Activated CD8-positive, alpha-beta memory T cell treated with anti-CD3 and anti-CD28 coated beads, Interleukin-2, amount 10 ng/mL, durations not matched to agents 7 days and 5 days (primary cell): ENCODE measurements at regions not wholly inside any gene's neighbourhood (a gene's known extent, or its start where the extent isn't known, plus 50 kb on each side); places are given as distances from the start of the nearest gene placed in this dataset.
"Not testable (repeated sequence)": the region's sequence is repeated elsewhere in the genome, so short reads cannot be mapped to it uniquely, and the experiment has no call there.

Experiments used
- ATAC-seq: fragments of 150-1000 bp; cut with Tn5 transposase; one replicate; pipeline ENCODE4 v1.10.0; 2021; ENCODE audit warnings: moderate library complexity
- CTCF ChIA-PET: fragments of 350-600 bp; sonication (Branson Sonifier 250); formaldehyde crosslinking; loops from one replicate; lab custom pipeline; 2021; ENCODE audit warnings: antibody characterized with exemption; lab: Charles Lee
- DNase-seq: peaks from one replicate; pipeline ENCODE4 v3.0.0-alpha.2; 2020
- H3K27ac Mint-ChIP-seq: one replicate; pipeline ENCODE4 v1.8.0; 2021; ENCODE audit warnings: mild to moderate bottlenecking, mixed read lengths
- H3K27me3 Mint-ChIP-seq: one replicate; pipeline ENCODE4 v1.8.0; 2021; ENCODE audit warnings: mixed read lengths
- H3K36me3 Mint-ChIP-seq: one replicate; pipeline ENCODE4 v1.8.0; 2021; ENCODE audit warnings: mild to moderate bottlenecking, mixed read lengths
- H3K4me1 Mint-ChIP-seq: one replicate; pipeline ENCODE4 v1.8.0; 2021; ENCODE audit warnings: mixed read lengths
- H3K4me3 Mint-ChIP-seq: one replicate; pipeline ENCODE4 v1.8.0; 2021; ENCODE audit warnings: mild to moderate bottlenecking, moderate library complexity, mixed read lengths
- H3K9me3 Mint-ChIP-seq: one replicate; pipeline ENCODE4 v1.8.0; 2022; ENCODE audit warnings: low read depth, mixed read lengths

DNA sequence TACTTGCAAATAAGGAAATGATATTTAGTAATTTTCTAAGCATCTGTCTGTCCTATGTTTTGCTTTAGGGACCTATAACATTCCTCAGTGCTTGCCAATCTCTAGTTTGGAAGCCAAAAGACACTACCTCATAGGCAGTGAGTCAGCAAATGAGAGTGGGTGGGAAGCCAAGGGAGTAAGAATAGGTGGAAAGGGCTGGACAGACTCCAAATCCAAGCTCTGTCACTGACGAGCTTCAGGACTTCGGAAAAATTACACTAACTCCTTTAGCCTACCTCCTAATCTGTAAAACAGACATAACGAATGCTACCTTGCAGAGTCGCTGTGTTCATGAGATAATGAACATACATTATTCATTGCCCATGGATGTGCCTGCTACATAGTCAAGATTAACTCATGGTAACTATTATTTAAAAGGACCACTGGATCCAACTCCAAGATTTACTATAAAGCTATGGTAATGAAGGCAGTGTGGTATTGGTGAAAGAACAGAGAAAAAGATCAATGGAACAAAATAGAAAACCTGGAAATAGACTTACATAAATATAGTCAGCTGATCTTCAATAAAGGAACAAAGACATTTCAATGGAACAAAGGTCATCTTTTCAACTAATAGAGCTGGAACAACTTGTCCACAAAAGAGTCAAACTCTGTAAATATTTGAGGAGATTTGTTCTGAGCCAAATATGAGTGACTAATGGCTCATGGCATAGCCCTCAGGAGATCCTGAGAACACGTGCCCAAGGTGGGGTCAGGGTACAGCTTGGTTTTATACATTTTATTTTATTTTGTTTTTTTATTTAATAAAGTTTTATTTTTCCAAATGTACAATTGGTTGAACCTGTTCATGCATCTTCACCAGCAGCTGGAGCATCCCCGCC is 64.1 kb downstream of the FAM50B start:
- CTCF ChIA-PET = interaction anchor here (0.9 to 2.5 kb wide), 3 partner anchors 19 to 65 kb away, joined by 3 to 10 read pairs (median 5); partner anchors contain the start of gene FAM50B
- DNase-seq (no peak), ATAC-seq (no peak)
- Mint-ChIP-seq H3K27me3 (peaks cover 40% of the 10 kb centered on the region), H3K27ac (no peak overlapping the region), H3K9me3 (no peaks in the 10 kb centered on the region), H3K4me1 (peaks cover 21% of the 10 kb centered on the region), H3K4me3 (no peak overlapping the region), H3K36me3 (no peaks in the 10 kb centered on the region)

DNA sequence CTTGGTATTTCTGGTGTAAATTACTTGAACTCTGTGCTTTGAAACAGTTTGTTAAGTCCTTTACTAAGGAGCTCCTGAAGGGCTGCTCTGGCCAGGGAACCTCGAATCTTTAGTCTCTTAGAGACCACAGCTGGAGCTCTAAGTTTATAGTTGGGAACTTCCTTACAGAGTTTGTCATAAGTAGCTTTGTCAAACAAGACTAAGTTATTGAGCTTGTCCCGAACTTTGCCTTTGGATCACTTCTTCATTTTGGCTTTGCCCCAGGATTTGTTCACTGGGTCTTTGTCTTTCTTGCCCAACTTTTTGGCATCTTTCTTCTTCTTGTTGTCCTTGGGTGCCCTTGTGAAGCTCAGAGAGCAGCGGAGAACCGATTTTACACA is 64.8 kb downstream of the FAM50B start:
- Mint-ChIP-seq H3K4me1 (peaks cover 21% of the 10 kb centered on the region), H3K27ac (no peak overlapping the region), H3K27me3 (peaks cover 40% of the 10 kb centered on the region), H3K4me3 (no peak overlapping the region), H3K36me3 (no peaks in the 10 kb centered on the region), H3K9me3 (no peaks in the 10 kb centered on the region)
- CTCF ChIA-PET = interaction anchor here (0.9 to 2.5 kb wide), 3 partner anchors 19 to 65 kb away, joined by 3 to 10 read pairs (median 5); partner anchors contain the start of gene FAM50B
- DNase-seq = no peak
- no peak for ATAC-seq

DNA sequence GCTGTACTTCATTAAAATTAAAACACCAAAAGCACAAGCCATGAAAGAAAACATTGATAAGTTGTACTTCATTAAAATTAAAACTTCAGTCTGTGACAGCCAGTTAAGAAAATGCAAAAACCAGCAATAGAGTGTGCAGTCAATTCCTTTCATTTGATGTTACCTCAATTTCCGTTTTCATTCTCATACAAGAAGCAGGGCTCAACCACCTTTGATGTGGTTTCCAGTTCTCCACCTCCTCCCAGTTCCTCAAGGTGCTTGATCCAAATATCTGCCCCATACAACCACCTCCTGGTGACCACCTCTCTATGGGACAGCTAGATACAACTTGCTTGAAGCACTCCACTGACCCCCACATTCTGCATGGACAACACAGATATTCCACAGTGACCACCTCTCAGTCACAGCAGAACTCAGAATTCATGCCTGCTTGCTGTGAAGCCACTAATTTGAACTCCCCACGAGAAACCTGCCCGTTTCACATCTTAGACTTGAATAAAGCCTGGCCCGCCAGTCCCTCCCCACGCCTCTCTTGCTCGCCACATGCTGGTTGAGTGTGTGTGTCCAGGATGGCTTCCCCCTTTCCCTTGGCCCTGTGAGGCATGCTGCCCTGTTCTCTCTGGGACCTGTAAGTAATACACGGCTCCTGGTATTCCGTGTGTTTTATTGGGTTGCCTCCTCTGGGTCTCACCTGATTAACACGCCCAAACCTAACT is 66.1 kb downstream of the FAM50B start:
- no peaks in the 10 kb centered on the region for H3K9me3 Mint-ChIP-seq
- CTCF ChIA-PET = interaction anchor here (0.7 to 2.5 kb wide), 3 partner anchors 63 to 212 kb away, joined by 3 to 10 read pairs (median 4); partner anchors contain the start of gene FAM50B
- H3K36me3 Mint-ChIP-seq = no peaks in the 10 kb centered on the region
- peaks cover 36% of the 10 kb centered on the region for H3K27me3 Mint-ChIP-seq
- H3K27ac Mint-ChIP-seq = peak overlapping the region; percentile 0
- DNase-seq = peak; percentile 61
- H3K4me3 Mint-ChIP-seq = no peak overlapping the region
- peak; percentile 76 for ATAC-seq
- H3K4me1 Mint-ChIP-seq = peaks cover 21% of the 10 kb centered on the region

DNA sequence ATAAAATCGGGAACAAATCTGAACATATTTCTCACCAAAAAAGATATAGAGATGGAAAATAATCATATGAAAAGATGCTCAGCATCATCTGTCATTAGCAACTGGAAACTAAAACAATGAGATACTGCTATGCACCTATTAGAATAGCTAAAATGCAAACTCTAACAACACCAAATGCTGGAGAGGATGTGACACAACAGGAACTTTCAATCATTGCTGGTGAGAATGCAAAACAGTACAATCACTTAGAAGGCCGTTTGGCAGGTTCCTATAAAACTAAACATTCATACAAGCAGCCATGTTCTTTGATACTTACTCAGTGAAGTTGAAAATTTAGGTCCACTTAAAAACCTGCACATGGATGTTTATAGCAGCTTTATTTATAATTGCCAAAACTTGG is 67.0 kb downstream of the FAM50B start:
- H3K4me1 Mint-ChIP-seq = peaks cover 21% of the 10 kb centered on the region
- no peak for DNase-seq
- H3K27ac Mint-ChIP-seq = no peak overlapping the region
- H3K27me3 Mint-ChIP-seq = peaks cover 34% of the 10 kb centered on the region
- CTCF ChIA-PET = interaction anchor here (1.6 kb wide), 1 partner anchor 62 kb away, joined by 4 read pairs; no protein-coding TSS in a partner anchor
- H3K4me3 Mint-ChIP-seq = no peak overlapping the region
- no peaks in the 10 kb centered on the region for H3K36me3 Mint-ChIP-seq
- no peak for ATAC-seq
- no peaks in the 10 kb centered on the region for H3K9me3 Mint-ChIP-seq

DNA sequence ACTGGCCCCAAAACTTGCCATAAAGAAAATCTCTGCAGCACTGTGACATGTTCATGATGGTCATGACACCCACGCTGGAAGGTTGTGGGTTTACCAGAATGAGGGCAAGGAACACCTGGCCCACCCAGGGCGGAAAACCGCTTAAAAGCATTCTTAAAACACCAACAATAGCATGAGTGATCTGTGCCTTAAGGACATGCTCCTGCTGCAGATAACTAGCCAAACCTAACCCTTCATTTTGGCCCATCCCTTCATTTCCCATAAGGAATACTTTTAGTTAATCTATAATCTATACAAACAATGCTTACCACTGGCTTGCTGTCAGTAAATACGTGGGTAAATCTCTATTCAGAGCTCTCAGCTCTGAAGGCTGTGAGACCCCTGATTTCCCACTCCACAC is 67.6 kb downstream of the FAM50B start:
- DNase-seq, ATAC-seq, H3K27ac Mint-ChIP-seq, H3K4me3 Mint-ChIP-seq, H3K9me3 Mint-ChIP-seq, H3K36me3 Mint-ChIP-seq: not testable (repeated sequence)
- CTCF ChIA-PET = interaction anchor here (1.6 kb wide), 1 partner anchor 62 kb away, joined by 4 read pairs; no protein-coding TSS in a partner anchor
- Mint-ChIP-seq H3K27me3 (peaks cover 28% of the 10 kb centered on the region), H3K4me1 (peaks cover 21% of the 10 kb centered on the region)

DNA sequence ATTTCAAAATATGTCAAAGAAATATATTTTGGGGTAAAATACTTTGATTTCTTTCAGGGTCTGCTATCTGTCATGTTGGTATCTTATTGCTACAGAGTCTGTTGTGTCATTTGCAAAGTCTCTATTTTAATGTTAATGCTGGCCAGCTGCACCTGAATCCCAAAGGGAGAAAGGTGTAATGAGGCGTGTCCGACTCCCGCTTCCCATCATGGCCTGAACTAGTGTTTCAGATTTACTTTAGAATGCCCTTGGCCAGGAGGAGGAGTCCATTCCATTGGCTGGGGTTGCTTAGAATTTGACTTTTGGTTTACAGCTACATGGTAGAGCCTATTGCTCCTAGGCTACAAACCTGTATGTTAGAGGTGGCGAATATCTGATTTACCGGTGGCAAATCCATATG is 69.3 kb downstream of the FAM50B start:
- DNase-seq = no peak
- ATAC-seq = no peak
- peaks cover 21% of the 10 kb centered on the region for H3K4me1 Mint-ChIP-seq
- H3K36me3 Mint-ChIP-seq = no peaks in the 10 kb centered on the region
- peaks cover 19% of the 10 kb centered on the region for H3K27me3 Mint-ChIP-seq
- H3K4me3 Mint-ChIP-seq = no peak overlapping the region
- no peak overlapping the region for H3K27ac Mint-ChIP-seq
- H3K9me3 Mint-ChIP-seq = no peaks in the 10 kb centered on the region
- CTCF ChIA-PET = no interaction called here

DNA sequence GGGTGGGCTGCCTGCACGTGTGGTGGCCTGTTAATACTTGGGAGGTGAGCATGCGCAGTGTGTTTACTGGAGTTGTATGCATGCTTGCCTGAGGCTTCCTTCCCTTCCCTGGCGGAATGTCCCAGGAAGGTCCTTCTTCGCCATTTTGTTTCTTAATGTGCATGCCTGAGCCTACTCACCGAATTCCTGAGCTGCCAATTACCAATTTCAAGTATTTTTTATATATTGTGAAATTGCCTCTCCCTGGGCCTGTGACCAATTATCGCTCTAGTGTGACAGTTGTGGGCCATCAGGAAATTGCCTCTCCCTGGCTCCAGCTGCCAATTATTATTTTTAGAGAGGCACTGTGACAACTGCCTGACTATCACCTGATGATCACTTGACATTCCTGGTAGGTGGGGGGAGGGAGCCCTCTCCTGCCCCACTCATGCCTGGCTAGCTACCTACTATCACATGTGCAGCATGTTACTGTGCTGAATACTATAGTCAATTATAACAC is 70.0 kb downstream of the FAM50B start:
- no peaks in the 10 kb centered on the region for H3K9me3 Mint-ChIP-seq
- ATAC-seq (no peak), DNase-seq (no peak)
- H3K4me3 Mint-ChIP-seq = no peak overlapping the region
- peaks cover 16% of the 10 kb centered on the region for H3K27me3 Mint-ChIP-seq
- peaks cover 19% of the 10 kb centered on the region for H3K4me1 Mint-ChIP-seq
- H3K36me3 Mint-ChIP-seq = no peaks in the 10 kb centered on the region
- no peak overlapping the region for H3K27ac Mint-ChIP-seq
- CTCF ChIA-PET = no interaction called here

DNA sequence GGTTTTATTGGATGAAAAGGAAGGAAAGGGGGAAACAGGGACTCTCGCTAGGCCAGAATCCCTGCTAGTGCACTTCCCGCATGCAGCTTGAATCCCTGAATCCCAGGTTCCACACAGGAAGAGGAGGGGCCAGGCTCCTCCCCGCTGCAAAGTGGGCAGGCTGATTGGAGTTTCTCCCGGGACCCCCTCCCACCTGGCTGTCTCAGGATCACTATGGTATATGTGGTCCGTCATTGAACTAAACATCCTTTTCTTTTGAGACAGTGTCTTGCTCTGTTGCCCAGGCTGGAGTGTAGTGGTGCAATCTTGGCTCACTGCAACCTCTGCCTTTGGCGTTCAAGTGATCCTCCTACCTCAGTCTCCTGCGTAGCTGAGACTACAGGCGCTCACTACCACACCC is 70.7 kb downstream of the FAM50B start:
- Mint-ChIP-seq H3K4me3 (no peak overlapping the region), H3K27me3 (peaks cover 13% of the 10 kb centered on the region), H3K27ac (no peak overlapping the region), H3K9me3 (no peaks in the 10 kb centered on the region), H3K36me3 (no peaks in the 10 kb centered on the region), H3K4me1 (peaks cover 14% of the 10 kb centered on the region)
- CTCF ChIA-PET = interaction anchor here (1.3 kb wide), 1 partner anchor 58 kb away, joined by 3 read pairs; no protein-coding TSS in a partner anchor
- no peak for ATAC-seq
- DNase-seq = no peak

DNA sequence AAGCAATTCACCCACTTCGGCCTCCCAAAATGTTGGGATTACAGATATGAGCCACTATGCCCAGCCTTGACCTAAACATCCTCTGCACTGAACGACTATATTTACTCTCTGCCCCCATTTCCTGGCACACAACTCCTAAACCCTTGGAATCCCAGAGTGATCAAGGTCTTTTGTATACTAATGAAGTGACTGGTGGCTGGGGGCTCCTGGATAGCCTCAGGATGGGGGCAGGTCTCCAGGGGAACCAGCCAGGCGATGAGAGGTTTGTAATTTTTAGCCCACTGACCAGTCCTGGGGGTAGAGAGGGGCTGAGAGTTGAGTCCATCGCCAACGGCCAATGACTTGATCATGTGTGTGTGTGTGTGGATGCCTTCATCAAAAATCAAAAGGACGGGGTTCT is 71.1 kb downstream of the FAM50B start:
- CTCF ChIA-PET = interaction anchor here (1.3 kb wide), 1 partner anchor 58 kb away, joined by 3 read pairs; no protein-coding TSS in a partner anchor
- DNase-seq (no peak), ATAC-seq (no peak)
- H3K27me3 Mint-ChIP-seq = peaks cover 11% of the 10 kb centered on the region
- no peaks in the 10 kb centered on the region for H3K9me3 Mint-ChIP-seq
- H3K4me3 Mint-ChIP-seq = no peak overlapping the region
- no peak overlapping the region for H3K27ac Mint-ChIP-seq
- H3K36me3 Mint-ChIP-seq = no peaks in the 10 kb centered on the region
- peaks cover 9% of the 10 kb centered on the region for H3K4me1 Mint-ChIP-seq

DNA sequence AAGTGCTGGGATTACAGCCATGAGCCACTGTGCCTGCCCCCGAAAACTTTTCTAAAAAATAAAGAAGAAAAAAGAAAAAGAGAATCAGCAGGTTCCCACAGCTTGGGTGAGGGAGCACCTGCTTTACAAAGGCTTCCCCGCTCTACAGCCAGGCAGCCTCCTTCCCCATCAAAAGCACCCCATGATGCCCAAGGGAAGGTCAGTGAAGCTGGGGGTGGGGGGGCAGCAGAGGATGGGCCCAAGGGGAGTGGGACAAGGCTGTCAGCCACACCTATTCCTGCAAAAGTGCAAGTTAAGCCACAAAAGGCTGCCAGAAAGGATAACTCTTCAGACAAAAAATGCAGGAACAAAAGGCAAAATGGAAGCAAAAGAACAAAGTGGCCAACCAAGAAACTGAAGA is 72.5 kb downstream of the FAM50B start:
- H3K27me3 Mint-ChIP-seq = peaks cover 6% of the 10 kb centered on the region
- no peak overlapping the region for H3K27ac Mint-ChIP-seq
- CTCF ChIA-PET = no interaction called here
- DNase-seq (no peak), ATAC-seq (no peak)
- H3K9me3 Mint-ChIP-seq = no peaks in the 10 kb centered on the region
- H3K36me3 Mint-ChIP-seq = no peaks in the 10 kb centered on the region
- H3K4me3 Mint-ChIP-seq = no peak overlapping the region
- H3K4me1 Mint-ChIP-seq = no peaks in the 10 kb centered on the region

DNA sequence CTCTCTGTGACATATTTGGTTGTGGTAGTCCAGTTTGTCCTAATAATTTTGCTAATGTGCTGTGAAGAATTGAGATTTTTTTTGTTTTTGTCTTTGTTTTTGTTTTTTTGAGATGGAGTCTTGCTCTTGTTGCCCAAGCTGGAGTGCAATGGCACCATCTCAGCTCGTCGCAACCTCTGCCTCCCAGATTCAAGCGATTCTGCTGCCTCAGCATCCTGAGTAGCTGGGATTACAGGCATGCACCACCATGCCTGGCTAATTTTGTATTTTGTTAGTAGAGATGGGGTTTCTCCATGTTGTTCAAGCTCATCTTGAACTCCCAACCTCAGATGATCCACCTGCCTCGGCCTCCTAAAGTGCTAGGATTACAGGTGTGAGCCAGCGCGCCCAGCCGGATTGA is 73.4 kb downstream of the FAM50B start:
- H3K4me3 Mint-ChIP-seq, H3K36me3 Mint-ChIP-seq, ATAC-seq, DNase-seq, H3K27ac Mint-ChIP-seq, H3K27me3 Mint-ChIP-seq, H3K9me3 Mint-ChIP-seq, H3K4me1 Mint-ChIP-seq: not testable (repeated sequence)
- CTCF ChIA-PET = interaction anchor here (0.8 to 1.5 kb wide), 2 partner anchors 10 to 56 kb away, joined by 4 to 5 read pairs; no protein-coding TSS in a partner anchor

DNA sequence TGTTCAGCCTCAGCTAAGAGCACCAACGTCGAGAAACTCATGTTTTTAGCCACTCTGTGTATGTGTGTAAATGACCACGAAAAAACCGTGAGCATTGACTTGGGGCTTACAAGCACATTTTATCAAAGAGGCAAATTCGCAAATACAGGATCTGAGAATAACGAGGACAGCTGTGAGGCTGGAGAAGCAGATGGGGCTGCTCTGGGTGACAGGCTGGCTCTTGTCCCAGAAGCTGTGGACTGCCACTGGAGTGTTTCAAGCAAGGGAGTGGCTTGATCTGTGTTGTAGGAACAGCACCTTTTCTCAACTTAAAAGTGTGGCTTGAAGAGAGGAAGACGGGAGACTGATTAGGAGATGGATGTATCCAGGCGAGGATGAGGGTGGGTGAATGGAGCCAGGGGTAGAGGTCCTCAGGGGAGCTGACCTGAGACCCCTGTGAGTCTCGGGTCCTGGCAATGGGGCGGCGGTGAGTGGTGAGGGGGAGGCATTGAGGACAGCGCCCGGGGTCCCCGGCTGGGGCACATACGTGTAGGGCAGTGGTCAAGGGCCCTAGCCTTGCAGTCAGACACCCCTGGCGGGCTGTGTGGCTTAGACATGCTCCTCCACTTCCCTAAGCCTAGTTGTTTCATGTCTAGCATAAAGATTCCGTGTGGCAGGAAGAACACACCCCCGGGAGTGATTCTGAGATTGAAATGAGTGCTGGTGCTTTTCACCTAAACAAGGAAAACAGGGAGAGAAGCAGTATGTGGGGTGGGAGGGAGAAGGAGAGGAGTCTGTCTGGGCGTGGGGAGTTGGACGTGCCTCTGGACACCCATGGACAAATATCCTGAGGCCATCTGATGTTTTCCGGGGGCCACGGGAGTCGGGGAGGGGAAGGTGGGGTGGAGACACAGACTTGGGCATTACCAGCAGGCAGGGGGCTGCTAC is 76.3 kb downstream of the FAM50B start:
- H3K27me3 Mint-ChIP-seq, H3K4me1 Mint-ChIP-seq, H3K27ac Mint-ChIP-seq, H3K9me3 Mint-ChIP-seq, DNase-seq, H3K36me3 Mint-ChIP-seq, ATAC-seq, H3K4me3 Mint-ChIP-seq, CTCF ChIA-PET: not testable (repeated sequence)
